K562 (cell line): ENCODE measurements at regions not wholly inside any gene's neighbourhood (a gene's known extent, or its start where the extent isn't known, plus 50 kb on each side); places are given as distances from the start of the nearest gene placed in this dataset.

Experiments used
- ATAC-seq: fragments of 200-7000 bp; cut with Tn5 transposase; 3 replicates; pipeline ENCODE4 v1.9.1; 2020; ENCODE audit warnings: moderate library complexity
- BruUV-seq: library from RNA; stranded (reverse); fragments of 400-500 nt; replicated peaks from 2 replicates; lab custom pipeline; 2021; lab: Mats Ljungman, UMichigan
- CTCF ChIA-PET: fragments of 300-600 bp; formaldehyde crosslinking; extraction: SDS; loops from one replicate; lab custom pipeline; 2021; ENCODE audit warnings: low intra/inter-chr PET ratio; lab: Yijun Ruan, JAX
- POLR2A ChIA-PET: fragments of 300-600, 350-650 bp; sonication (Branson Sonifier 250); formaldehyde crosslinking; extraction: SDS; loops from one replicate; lab custom pipeline; 2021; ENCODE audit warnings: antibody characterized with exemption, inconsistent platforms; lab: Yijun Ruan, JAX
- DNase-seq, 4 experiments: peaks; one replicate each; pipeline versions ENCODE4 v3.0.0 to v3.0.0-alpha.2; 2011 to 2018; ENCODE audit warnings: low spot score in 3 of 4, mixed read lengths in 3 of 4; ENCODE audit errors: extremely low read depth in 1 of 4
- FAIRE-seq: peaks from 2 replicates; lab custom pipeline; 2011; peaks lifted over from hg19 to GRCh38; lab: Jason Lieb, UNC
- H2AFZ ChIP-seq: 2 replicates; pipeline ENCODE4 v1.6.0; 2011; ENCODE audit warnings: low read depth, low read length, control low read depth, inconsistent platforms
- H3K27ac ChIP-seq: fragments of 200-600 bp; 3 replicates; pipeline ENCODE4 v1.8.0; 2011; ENCODE audit warnings: low read depth, mild to moderate bottlenecking, control low read depth, inconsistent platforms, low read length, moderate library complexity, mixed read lengths; ENCODE audit errors: extremely low read depth
- H3K27me3 ChIP-seq, 2 experiments: fragments of 300-600 bp in 1 of 2; 2 replicates in 1 of 2; 3 replicates in 1 of 2; pipeline versions ENCODE4 v1.6.0 to v1.8.0; 2011; ENCODE audit warnings: inconsistent platforms in 2 of 2, low read length in 2 of 2, mild to moderate bottlenecking in 1 of 2, mixed read lengths in 1 of 2, moderate library complexity in 1 of 2; ENCODE audit not compliant: control insufficient read depth in 2 of 2, insufficient read depth in 2 of 2
- H3K36me3 ChIP-seq: fragments of 300-600 bp; 3 replicates; pipeline ENCODE4 v1.8.0; 2011; ENCODE audit warnings: mild to moderate bottlenecking, low read length, inconsistent platforms; ENCODE audit not compliant: control insufficient read depth, insufficient read depth
- H3K4me1 ChIP-seq, 2 experiments: fragments of 200-600 bp in 1 of 2; replicated peaks in 1 of 2; 2 replicates in 1 of 2; 3 replicates in 1 of 2; pipeline versions ENCODE4 v1.5.1 to v1.8.0; 2011; ENCODE audit warnings: inconsistent platforms in 2 of 2, low read length in 2 of 2, mild to moderate bottlenecking in 1 of 2, mixed read lengths in 1 of 2, moderate library complexity in 1 of 2; ENCODE audit not compliant: control insufficient read depth in 2 of 2, insufficient read depth in 2 of 2
- H3K4me2 ChIP-seq: 2 replicates; pipeline ENCODE4 v1.6.1; 2011; ENCODE audit warnings: low read length, control low read depth, inconsistent platforms, mixed read lengths; ENCODE audit not compliant: insufficient read depth
- H3K4me3 ChIP-seq: fragments of 200-600 bp; sonication (generic), shearing (Covaris generic); 2 replicates; pipeline ENCODE4 v1.5.1; 2016; ENCODE audit warnings: control low read depth, inconsistent platforms
- H3K79me2 ChIP-seq: fragments of 200-600 bp; 3 replicates; pipeline ENCODE4 v1.8.0; 2011; ENCODE audit warnings: low read length, inconsistent platforms; ENCODE audit not compliant: control insufficient read depth, insufficient read depth
- H3K9ac ChIP-seq, 2 experiments: 2 replicates each; pipeline versions ENCODE4 v1.6.0 to v1.6.1; 2011; ENCODE audit warnings: low read depth in 2 of 2, low read length in 2 of 2, control low read depth in 1 of 2, inconsistent platforms in 1 of 2, mild to moderate bottlenecking in 1 of 2, mixed read lengths in 1 of 2; ENCODE audit not compliant: insufficient read depth in 1 of 2
- H3K9me1 ChIP-seq: one replicate; pipeline ENCODE4 v1.6.0; 2011; ENCODE audit warnings: inconsistent platforms, mild to moderate bottlenecking, low read length, moderate library complexity; ENCODE audit not compliant: control insufficient read depth, insufficient read depth
- H3K9me3 ChIP-seq: replicated peaks from 2 replicates; pipeline ENCODE4 v1.5.1; 2011; ENCODE audit warnings: low read depth, low read length, inconsistent platforms; ENCODE audit not compliant: control insufficient read depth, insufficient read depth
- H4K20me1 ChIP-seq: replicated peaks from 2 replicates; pipeline ENCODE4 v1.6.1; 2011; ENCODE audit warnings: low read length, inconsistent platforms, mixed read lengths; ENCODE audit not compliant: control insufficient read depth, insufficient read depth
- BCOR ChIP-seq: fragments of 450-650 bp; IDR thresholded peaks from 2 replicates; pipeline ENCODE4 v1.6.1; 2016
- CLOCK ChIP-seq: fragments of 250-450 bp; sonication (Bioruptor Pico); IDR thresholded peaks from 2 replicates; pipeline ENCODE4 v1.4.0; 2020; ENCODE audit warnings: mild to moderate bottlenecking, moderate library complexity, borderline replicate concordance
- GATA2 ChIP-seq: sonication (generic); formaldehyde crosslinking; IDR thresholded peaks from 2 replicates; pipeline ENCODE4 v1.4.0; 2020; ENCODE audit warnings: mild to moderate bottlenecking, missing genetic modification reagents
- GATAD2B ChIP-seq: fragments of 450-650 bp; IDR thresholded peaks from 2 replicates; pipeline ENCODE4 v1.6.1; 2017; ENCODE audit warnings: mild to moderate bottlenecking, borderline replicate concordance
- MYC ChIP-seq, 2 experiments: fragments of 250-450 bp in 1 of 2; sonication (Bioruptor Pico) in 1 of 2; IDR thresholded peaks; 2 replicates each; pipeline versions ENCODE4 v1.5.1 to v1.6.1; 2012 to 2021; ENCODE audit warnings: low read depth in 2 of 2, borderline replicate concordance in 1 of 2, improper control_type of control experiment in 1 of 2, low read length in 1 of 2, mild to moderate bottlenecking in 1 of 2, moderate library complexity in 1 of 2
- NCOR1 ChIP-seq: fragments of 450-650 bp; IDR thresholded peaks from 2 replicates; pipeline ENCODE4 v1.6.1; 2016; ENCODE audit warnings: mild to moderate bottlenecking, moderate library complexity
- NR1H2 ChIP-seq: sonication (generic); formaldehyde crosslinking; IDR thresholded peaks from 2 replicates; pipeline ENCODE4 v1.4.0; 2020; ENCODE audit warnings: mild to moderate bottlenecking, missing genetic modification reagents
- RBM15 ChIP-seq: fragments of 200-400 bp; formaldehyde crosslinking; IDR thresholded peaks from 2 replicates; pipeline ENCODE4 v1.6.1; 2018; ENCODE audit warnings: mild to moderate bottlenecking, low read length, moderate library complexity; ENCODE audit not compliant: insufficient read depth
- SNIP1 ChIP-seq: fragments of 450-650 bp; IDR thresholded peaks from 2 replicates; pipeline ENCODE4 v1.7.1; 2017; ENCODE audit warnings: low read depth, mild to moderate bottlenecking
- SP1 ChIP-seq: sonication (generic); formaldehyde crosslinking; IDR thresholded peaks from 2 replicates; pipeline ENCODE4 v1.8.1; 2022; ENCODE audit warnings: mild to moderate bottlenecking, missing genetic modification reagents
- SRSF1 ChIP-seq: fragments of 200-400 bp; formaldehyde crosslinking; IDR thresholded peaks from 2 replicates; pipeline ENCODE4 v1.6.1; 2017; ENCODE audit warnings: mild to moderate bottlenecking, low read depth, low read length, moderate library complexity
- UBTF ChIP-seq, 2 experiments: IDR thresholded peaks; 2 replicates each; pipeline ENCODE4 v1.6.1; 2012; ENCODE audit warnings: improper control_type of control experiment in 2 of 2, low read depth in 2 of 2, low read length in 2 of 2, borderline replicate concordance in 1 of 2
- WHSC1 ChIP-seq: IDR thresholded peaks from one replicate; pipeline ENCODE4 v1.6.1; 2012; ENCODE audit warnings: low read length, control low read depth, inconsistent platforms
- WGBS: fragments of 100-300 bp; shearing (Covaris generic); methylation state at CpG from one replicate; pipeline ENCODE4 v1.1.6; 2016; ENCODE audit warnings: low coverage, mixed read lengths; ENCODE audit not compliant: insufficient coverage; ENCODE audit errors: missing lambda C conversion rate; 5-methylcytosine and 5-hydroxymethylcytosine counted together
- in situ Hi-C: fragments of 300-500 bp; cut with MboI; formaldehyde crosslinking; loops from 4 replicates; pipeline ENCODE4 v1.15.0; 2018; ENCODE audit warnings: inconsistent platforms, mixed read lengths
- intact Hi-C: fragments of 100-400 bp; cut with micrococcal nuclease; formaldehyde crosslinking; loops from 2 replicates; pipeline ENCODE4 v1.14.2; 2022

- no peak for TF ChIP-seq WHSC1
- no peak for TF ChIP-seq NCOR1
- TF ChIP-seq GATA2 (CRISPR knock-in tag), result no peak
- no peak for TF ChIP-seq NR1H2 (CRISPR knock-in tag)
These were observed 402.4 kb upstream of the LRRC4C start (continued) for GRCh38 chr11:41861838-41862237.

- in situ Hi-C loops, result no loop called here
- no peaks in the 10 kb centered on the region for H3K9me3 ChIP-seq
- H3K27ac ChIP-seq, result no peak overlapping the region
These were observed 407.1 kb upstream of the LRRC4C start for GRCh38 chr11:41866525-41866924.

GRCh38 chr11:41868606-41869005 is 409.2 kb upstream of the LRRC4C start:
- intact Hi-C loops, result no loop called here
- no peak for ATAC-seq
- Histone ChIP-seq H3K4me2 (no peak overlapping the region), H3K9me3 (no peaks in the 10 kb centered on the region), H3K4me1 (no peaks in the 10 kb centered on the region), H4K20me1 (no peaks in the 10 kb centered on the region), H3K27me3 (no peaks in the 10 kb centered on the region), H3K27ac (no peak overlapping the region), H3K9me1 (no peaks in the 10 kb centered on the region), H3K79me2 (no peaks in the 10 kb centered on the region), H2AFZ (no peak overlapping the region), H3K36me3 (no peaks in the 10 kb centered on the region), H3K9ac (no peak overlapping the region), H3K4me3 (no peak overlapping the region)
- no peak for FAIRE-seq
- ChIA-PET CTCF (no interaction called here), POLR2A (interaction anchor here (0.6 kb wide), 2 partner anchors 148 to 874 kb away, joined by 3 read pairs; no protein-coding TSS in a partner anchor)
- no TSS peak for BruUV-seq
- WGBS, result 2% methylated on average over 4 of the region's 4 CpGs
- DNase-seq, result no peak
- in situ Hi-C loops, result no loop called here
- TF ChIP-seq UBTF (IDR thresholded peaks at IDR 0.05; ENCODE audit: borderline replicate concordance in 1 of 2, low read depth in 2 of 2, low read length in 2 of 2), result no peak
- TF ChIP-seq RBM15, result no peak
- TF ChIP-seq SNIP1, result no peak
- no peak for TF ChIP-seq CLOCK (CRISPR knock-in tag)
- TF ChIP-seq BCOR, result no peak

More at GRCh38 chr11:41866525-41866924, 407.1 kb upstream of the LRRC4C start:
- no TSS peak for BruUV-seq
- no peaks in the 10 kb centered on the region for H3K4me1 ChIP-seq
- no peaks in the 10 kb centered on the region for H3K9me1 ChIP-seq
- no peak for DNase-seq
- POLR2A ChIA-PET, result no interaction called here
- H3K27me3 ChIP-seq, result no peaks in the 10 kb centered on the region
- FAIRE-seq, result no peak
- no peaks in the 10 kb centered on the region for H4K20me1 ChIP-seq
- H3K36me3 ChIP-seq, result no peaks in the 10 kb centered on the region
- intact Hi-C loops, result no loop called here
- H3K4me3 ChIP-seq, result no peak overlapping the region
- no peak overlapping the region for H3K9ac ChIP-seq
- H2AFZ ChIP-seq, result no peak overlapping the region
- no peak overlapping the region for H3K4me2 ChIP-seq
- no peak for TF ChIP-seq SRSF1
- no peak for TF ChIP-seq MYC (IDR thresholded peaks at IDR 0.05; ENCODE audit: low read depth, low read length)
- no peak for TF ChIP-seq MYC (CRISPR knock-in tag; IDR thresholded peaks at IDR 0.05; ENCODE audit: borderline replicate concordance, low read depth)
- TF ChIP-seq SP1, result no peak
- TF ChIP-seq GATAD2B, result no peak
- TF ChIP-seq, all 486 proteins: peak for 0
- H3K79me2 ChIP-seq, result no peaks in the 10 kb centered on the region
- CTCF ChIA-PET, result no interaction called here
- no peak for ATAC-seq
